ENCODE measurements at regions not wholly inside any gene's neighbourhood (a gene's known extent, or its start where the extent isn't known, plus 50 kb on each side); places are given as distances from the start of the nearest gene placed in this dataset.

- Histone ChIP-seq H3K4me1 (ENCODE audit: control insufficient read depth in 3 of 3, insufficient read depth in 2 of 3, low read depth in 1 of 3, low read length in 2 of 3) (no peaks in the 10 kb centered on the region), H3K36me3 (ENCODE audit: control insufficient read depth in 3 of 3, insufficient read depth in 2 of 3, low read depth in 1 of 3, low read length in 3 of 3) (no peaks in the 10 kb centered on the region), H3K27me3 (ENCODE audit: control insufficient read depth in 3 of 3, insufficient read depth in 3 of 3, low read length in 3 of 3) (no peaks in the 10 kb centered on the region), H3K27ac (ENCODE audit: low read depth in 1 of 3, low read length in 2 of 3) (no peak overlapping the region), H3K4me3 (ENCODE audit: low read depth in 1 of 3, low read length in 3 of 3) (no peak overlapping the region), H3K9me3 (ENCODE audit: control insufficient read depth in 2 of 2, insufficient read depth in 1 of 2, low read depth in 1 of 2, low read length in 1 of 2) (no peaks in the 10 kb centered on the region)
- no peak for DNase-seq
- FAIRE-seq: no peak
- 70 to 84% (median 81%) methylated on average over 2 of the region's 2 CpGs for WGBS, 3 donors
These were observed 156.6 kb upstream of the SLC24A5 start for GRCh38 chr15:47964229-47964628.

GRCh38 chr15:47965297-47965696 lies 155.5 kb upstream of the SLC24A5 start:
- H3K27ac ChIP-seq (ENCODE audit: low read depth in 1 of 3, low read length in 2 of 3): no peak overlapping the region
- no peaks in the 10 kb centered on the region for H3K9me3 ChIP-seq (ENCODE audit: control insufficient read depth in 2 of 2, insufficient read depth in 1 of 2, low read depth in 1 of 2, low read length in 1 of 2)
- FAIRE-seq: no peak
- no peaks in the 10 kb centered on the region for H3K27me3 ChIP-seq (ENCODE audit: control insufficient read depth in 3 of 3, insufficient read depth in 3 of 3, low read length in 3 of 3)
- H3K4me3 ChIP-seq (ENCODE audit: low read depth in 1 of 3, low read length in 3 of 3): no peak overlapping the region
- H3K36me3 ChIP-seq (ENCODE audit: control insufficient read depth in 3 of 3, insufficient read depth in 2 of 3, low read depth in 1 of 3, low read length in 3 of 3): no peaks in the 10 kb centered on the region
- no peaks in the 10 kb centered on the region for H3K4me1 ChIP-seq (ENCODE audit: control insufficient read depth in 3 of 3, insufficient read depth in 2 of 3, low read depth in 1 of 3, low read length in 2 of 3)
- WGBS, 3 donors: 81 to 95% (median 84%) methylated on average over 4 of the region's 4 CpGs
- DNase-seq: no peak

GRCh38 chr15:47968593-47968992 lies 152.2 kb upstream of the SLC24A5 start:
- Histone ChIP-seq H3K9me3 (ENCODE audit: control insufficient read depth in 2 of 2, insufficient read depth in 1 of 2, low read depth in 1 of 2, low read length in 1 of 2) (no peaks in the 10 kb centered on the region), H3K27ac (ENCODE audit: low read depth in 1 of 3, low read length in 2 of 3) (no peak overlapping the region), H3K4me1 (ENCODE audit: control insufficient read depth in 3 of 3, insufficient read depth in 2 of 3, low read depth in 1 of 3, low read length in 2 of 3) (no peaks in the 10 kb centered on the region), H3K36me3 (ENCODE audit: control insufficient read depth in 3 of 3, insufficient read depth in 2 of 3, low read depth in 1 of 3, low read length in 3 of 3) (no peaks in the 10 kb centered on the region), H3K4me3 (ENCODE audit: low read depth in 1 of 3, low read length in 3 of 3) (no peak overlapping the region), H3K27me3 (ENCODE audit: control insufficient read depth in 3 of 3, insufficient read depth in 3 of 3, low read length in 3 of 3) (peaks cover 0 to 2% (median 0%) of the 10 kb centered on the region in 3 donors)
- FAIRE-seq (no peak), DNase-seq (no peak)
- WGBS, 3 donors: 88 to 97% (median 93%) methylated on average over 1 of the region's 1 CpG

GRCh38 chr15:47971637-47972036 lies 149.2 kb upstream of the SLC24A5 start:
- H3K27ac ChIP-seq (ENCODE audit: low read depth in 1 of 3, low read length in 2 of 3): no peak overlapping the region
- H3K4me3 ChIP-seq (ENCODE audit: low read depth in 1 of 3, low read length in 3 of 3): no peak overlapping the region
- DNase-seq: no peak
- H3K36me3 ChIP-seq (ENCODE audit: control insufficient read depth in 3 of 3, insufficient read depth in 2 of 3, low read depth in 1 of 3, low read length in 3 of 3): no peaks in the 10 kb centered on the region
- WGBS, 3 donors: 81 to 89% (median 86%) methylated on average over 4 of the region's 4 CpGs
- peaks cover 0 to 8% (median 0%) of the 10 kb centered on the region in 3 donors for H3K27me3 ChIP-seq (ENCODE audit: control insufficient read depth in 3 of 3, insufficient read depth in 3 of 3, low read length in 3 of 3)
- no peaks in the 10 kb centered on the region for H3K4me1 ChIP-seq (ENCODE audit: control insufficient read depth in 3 of 3, insufficient read depth in 2 of 3, low read depth in 1 of 3, low read length in 2 of 3)
- H3K9me3 ChIP-seq (ENCODE audit: control insufficient read depth in 2 of 2, insufficient read depth in 1 of 2, low read depth in 1 of 2, low read length in 1 of 2): no peaks in the 10 kb centered on the region
- no peak for FAIRE-seq

GRCh38 chr15:47972738-47973137 lies 148.1 kb upstream of the SLC24A5 start:
- no peak for FAIRE-seq
- DNase-seq: no peak
- Histone ChIP-seq H3K27me3 (ENCODE audit: control insufficient read depth in 3 of 3, insufficient read depth in 3 of 3, low read length in 3 of 3) (peaks cover 0 to 8% (median 0%) of the 10 kb centered on the region in 3 donors), H3K9me3 (ENCODE audit: control insufficient read depth in 2 of 2, insufficient read depth in 1 of 2, low read depth in 1 of 2, low read length in 1 of 2) (no peaks in the 10 kb centered on the region), H3K4me3 (ENCODE audit: low read depth in 1 of 3, low read length in 3 of 3) (no peak overlapping the region), H3K27ac (ENCODE audit: low read depth in 1 of 3, low read length in 2 of 3) (no peak overlapping the region), H3K4me1 (ENCODE audit: control insufficient read depth in 3 of 3, insufficient read depth in 2 of 3, low read depth in 1 of 3, low read length in 2 of 3) (no peaks in the 10 kb centered on the region), H3K36me3 (ENCODE audit: control insufficient read depth in 3 of 3, insufficient read depth in 2 of 3, low read depth in 1 of 3, low read length in 3 of 3) (no peaks in the 10 kb centered on the region)
- 76 to 81% (median 78%) methylated on average over 3 of the region's 3 CpGs for WGBS, 3 donors

GRCh38 chr15:47974724-47975123 lies 146.1 kb upstream of the SLC24A5 start:
- DNase-seq (no peak), FAIRE-seq (no peak)
- Histone ChIP-seq H3K27me3 (ENCODE audit: control insufficient read depth in 3 of 3, insufficient read depth in 3 of 3, low read length in 3 of 3) (peaks cover 0 to 8% (median 0%) of the 10 kb centered on the region in 3 donors), H3K27ac (ENCODE audit: low read depth in 1 of 3, low read length in 2 of 3) (no peak overlapping the region), H3K4me3 (ENCODE audit: low read depth in 1 of 3, low read length in 3 of 3) (no peak overlapping the region), H3K4me1 (ENCODE audit: control insufficient read depth in 3 of 3, insufficient read depth in 2 of 3, low read depth in 1 of 3, low read length in 2 of 3) (no peaks in the 10 kb centered on the region), H3K9me3 (ENCODE audit: control insufficient read depth in 2 of 2, insufficient read depth in 1 of 2, low read depth in 1 of 2, low read length in 1 of 2) (no peaks in the 10 kb centered on the region), H3K36me3 (ENCODE audit: control insufficient read depth in 3 of 3, insufficient read depth in 2 of 3, low read depth in 1 of 3, low read length in 3 of 3) (no peaks in the 10 kb centered on the region)
- WGBS, 3 donors: 40 to 67% (median 55%) methylated on average over 1 of the region's 1 CpG

GRCh38 chr15:47975427-47975826 lies 145.4 kb upstream of the SLC24A5 start:
- Histone ChIP-seq H3K27ac (ENCODE audit: low read depth in 1 of 3, low read length in 2 of 3) (no peak overlapping the region), H3K9me3 (ENCODE audit: control insufficient read depth in 2 of 2, insufficient read depth in 1 of 2, low read depth in 1 of 2, low read length in 1 of 2) (no peaks in the 10 kb centered on the region), H3K4me3 (ENCODE audit: low read depth in 1 of 3, low read length in 3 of 3) (no peak overlapping the region), H3K27me3 (ENCODE audit: control insufficient read depth in 3 of 3, insufficient read depth in 3 of 3, low read length in 3 of 3) (peaks cover 0 to 8% (median 0%) of the 10 kb centered on the region in 3 donors), H3K36me3 (ENCODE audit: control insufficient read depth in 3 of 3, insufficient read depth in 2 of 3, low read depth in 1 of 3, low read length in 3 of 3) (no peaks in the 10 kb centered on the region), H3K4me1 (ENCODE audit: control insufficient read depth in 3 of 3, insufficient read depth in 2 of 3, low read depth in 1 of 3, low read length in 2 of 3) (no peaks in the 10 kb centered on the region)
- FAIRE-seq (no peak), DNase-seq (no peak)

- WGBS, 3 donors: 75 to 85% (median 78%) methylated on average over 8 of the region's 8 CpGs
- H3K4me1 ChIP-seq (ENCODE audit: control insufficient read depth in 3 of 3, insufficient read depth in 2 of 3, low read depth in 1 of 3, low read length in 2 of 3): peaks cover 0 to 3% (median 0%) of the 10 kb centered on the region in 3 donors
- H3K36me3 ChIP-seq (ENCODE audit: control insufficient read depth in 3 of 3, insufficient read depth in 2 of 3, low read depth in 1 of 3, low read length in 3 of 3): no peaks in the 10 kb centered on the region
- no peaks in the 10 kb centered on the region for H3K27me3 ChIP-seq (ENCODE audit: control insufficient read depth in 3 of 3, insufficient read depth in 3 of 3, low read length in 3 of 3)
- DNase-seq (no peak), FAIRE-seq (no peak)
- no peaks in the 10 kb centered on the region for H3K9me3 ChIP-seq (ENCODE audit: control insufficient read depth in 2 of 2, insufficient read depth in 1 of 2, low read depth in 1 of 2, low read length in 1 of 2)
- no peak overlapping the region for H3K4me3 ChIP-seq (ENCODE audit: low read depth in 1 of 3, low read length in 3 of 3)
- H3K27ac ChIP-seq (ENCODE audit: low read depth in 1 of 3, low read length in 2 of 3): no peak overlapping the region
These were observed 137.3 kb upstream of the SLC24A5 start for GRCh38 chr15:47983533-47983932.

- 69 to 82% (median 76%) methylated on average over 4 of the region's 4 CpGs for whole genome bisulfite sequencing, 3 donors
- Histone ChIP-seq H3K27ac (ENCODE audit: low read depth in 1 of 3, low read length in 2 of 3) (no peak overlapping the region), H3K4me1 (ENCODE audit: control insufficient read depth in 3 of 3, insufficient read depth in 2 of 3, low read depth in 1 of 3, low read length in 2 of 3) (peaks cover 0 to 3% (median 0%) of the 10 kb centered on the region in 3 donors), H3K4me3 (ENCODE audit: low read depth in 1 of 3, low read length in 3 of 3) (no peak overlapping the region), H3K27me3 (ENCODE audit: control insufficient read depth in 3 of 3, insufficient read depth in 3 of 3, low read length in 3 of 3) (no peaks in the 10 kb centered on the region), H3K9me3 (ENCODE audit: control insufficient read depth in 2 of 2, insufficient read depth in 1 of 2, low read depth in 1 of 2, low read length in 1 of 2) (no peaks in the 10 kb centered on the region), H3K36me3 (ENCODE audit: control insufficient read depth in 3 of 3, insufficient read depth in 2 of 3, low read depth in 1 of 3, low read length in 3 of 3) (no peaks in the 10 kb centered on the region)
- FAIRE-seq (no peak), DNase-seq (no peak)
These were observed 135.2 kb upstream of the SLC24A5 start for GRCh38 chr15:47985568-47985967.

Measured in small intestine (tissue), 7 donors.